HL-60 (cell line): ENCODE measurements at regions not wholly inside any gene's neighbourhood (a gene's known extent, or its start where the extent isn't known, plus 50 kb on each side); places are given as distances from the start of the nearest gene placed in this dataset.
"Not testable (repeated sequence)": the region's sequence is repeated elsewhere in the genome, so short reads cannot be mapped to it uniquely, and the experiment has no call there.

Experiments used
- CTCF ChIP-seq: IDR thresholded peaks from one replicate; pipeline ENCODE4 v1.5.1; 2011; ENCODE audit warnings: low read length, control low read depth, inconsistent platforms; ENCODE audit not compliant: insufficient read depth
- GABPA ChIP-seq: IDR thresholded peaks from 2 replicates; pipeline ENCODE4 v1.6.1; 2012; ENCODE audit warnings: low read depth
- POLR2AphosphoS5 ChIP-seq: IDR thresholded peaks from 2 replicates; pipeline ENCODE4 v1.6.1; 2012; ENCODE audit warnings: low read depth
- REST ChIP-seq: IDR thresholded peaks from 2 replicates; pipeline ENCODE4 v1.6.1; 2012; ENCODE audit warnings: low read depth; ENCODE audit not compliant: insufficient replicate concordance

GRCh38 chr3:166967714-166968113 lies 412.4 kb downstream of the ZBBX start:
- TF ChIP-seq REST, CTCF, POLR2AphosphoS5, GABPA: not testable (repeated sequence)
